H1 (cell line): ENCODE measurements at regions not wholly inside any gene's neighbourhood (a gene's known extent, or its start where the extent isn't known, plus 50 kb on each side); places are given as distances from the start of the nearest gene placed in this dataset.

Experiments
- CTCF ChIA-PET: fragments of 300-600 bp; sonication (Branson Sonifier 250); formaldehyde crosslinking; loops from one replicate; lab custom pipeline; 2021; ENCODE audit not compliant: partially characterized antibody; lab: Charles Lee
- POLR2A ChIA-PET: fragments of 300-600 bp; sonication (Branson Sonifier 250); formaldehyde crosslinking; loops from one replicate; lab custom pipeline; 2021; ENCODE audit warnings: inconsistent platforms; ENCODE audit not compliant: partially characterized antibody; lab: Charles Lee
- DNase-seq, 2 experiments: peaks; one replicate each; pipeline versions ENCODE4 v3.0.0 to v3.0.0-alpha.2; 2010 to 2022; ENCODE audit warnings: low spot score in 2 of 2, low read depth in 1 of 2, mixed read lengths in 1 of 2
- FAIRE-seq: peaks from 2 replicates; lab custom pipeline; 2011; peaks lifted over from hg19 to GRCh38; lab: Jason Lieb, UNC
- H2AFZ ChIP-seq: 2 replicates; pipeline ENCODE4 v1.8.1; 2012; ENCODE audit warnings: low read length, inconsistent platforms
- H2AK5ac ChIP-seq: 2 replicates; pipeline ENCODE4 v1.6.1; 2013; ENCODE audit warnings: low read depth, low read length
- H2BK120ac ChIP-seq: replicated peaks from 2 replicates; pipeline ENCODE3; 2013; ENCODE audit warnings: low read depth, low read length, inconsistent platforms
- H2BK12ac ChIP-seq: 2 replicates; pipeline ENCODE4 v1.6.1; 2013; ENCODE audit warnings: low read depth, low read length
- H2BK15ac ChIP-seq: 2 replicates; pipeline ENCODE4 v1.6.1; 2013; ENCODE audit warnings: low read length
- H2BK20ac ChIP-seq: 2 replicates; pipeline ENCODE4 v1.6.1; 2013; ENCODE audit warnings: low read length
- H2BK5ac ChIP-seq: 2 replicates; pipeline ENCODE4 v1.6.1; 2013; ENCODE audit warnings: low read depth, low read length
- H3K14ac ChIP-seq: 2 replicates; pipeline ENCODE4 v1.6.1; 2013; ENCODE audit warnings: inconsistent platforms; ENCODE audit not compliant: insufficient read length
- H3K18ac ChIP-seq: 2 replicates; pipeline ENCODE4 v1.6.1; 2013; ENCODE audit warnings: low read length; ENCODE audit errors: extremely low read depth
- H3K23ac ChIP-seq: 2 replicates; pipeline ENCODE4 v1.6.1; 2013; ENCODE audit warnings: inconsistent platforms; ENCODE audit not compliant: insufficient read length
- H3K23me2 ChIP-seq: 2 replicates; pipeline ENCODE4 v1.6.1; 2013; ENCODE audit warnings: low read depth, low read length
- H3K27ac ChIP-seq: 2 replicates; pipeline ENCODE4 v1.6.1; 2011; ENCODE audit warnings: low read depth, low read length, inconsistent platforms
- H3K27me3 ChIP-seq, 4 experiments: replicated peaks in 1 of 4; 1 replicate in 1 of 4; 2 replicates in 3 of 4; pipeline versions ENCODE4 v1.6.1 to v1.8.1; 2011 to 2013; ENCODE audit warnings: low read length in 3 of 4, mild to moderate bottlenecking in 3 of 4, inconsistent platforms in 2 of 4, mixed read lengths in 2 of 4, moderate library complexity in 1 of 4; ENCODE audit not compliant: control insufficient read depth in 3 of 4, insufficient read depth in 3 of 4; ENCODE audit errors: extremely low read depth in 1 of 4
- H3K36me3 ChIP-seq, 4 experiments: 2 replicates each; pipeline versions ENCODE4 v1.6.1 to v1.8.1; 2011 to 2013; ENCODE audit warnings: mild to moderate bottlenecking in 4 of 4, low read length in 3 of 4, moderate library complexity in 2 of 4, control low read depth in 1 of 4, inconsistent platforms in 1 of 4; ENCODE audit not compliant: insufficient read depth in 4 of 4, control insufficient read depth in 2 of 4
- H3K4ac ChIP-seq: replicated peaks from 2 replicates; pipeline ENCODE3; 2013; ENCODE audit warnings: low read length, low read depth, mixed read lengths, inconsistent platforms; ENCODE audit not compliant: insufficient read length
- H3K4me1 ChIP-seq, 4 experiments: replicated peaks in 1 of 4; 1 replicate in 1 of 4; 2 replicates in 3 of 4; pipeline versions ENCODE4 v1.6.1 to v1.8.1; 2011 to 2013; ENCODE audit warnings: low read length in 3 of 4, inconsistent platforms in 2 of 4, mixed read lengths in 1 of 4; ENCODE audit not compliant: insufficient read depth in 4 of 4, control insufficient read depth in 3 of 4
- H3K4me2 ChIP-seq, 2 experiments: 2 replicates each; pipeline versions ENCODE4 v1.6.1 to v1.8.1; 2011 to 2013; ENCODE audit warnings: low read depth in 2 of 2, low read length in 2 of 2, control low read depth in 1 of 2, inconsistent platforms in 1 of 2, mild to moderate bottlenecking in 1 of 2; ENCODE audit not compliant: insufficient read depth in 1 of 2
- H3K4me3 ChIP-seq, 4 experiments: fragments of 200-600, 300-600 bp in 1 of 4; sonication (generic), shearing (Covaris generic), sonication (Bioruptor Twin) in 1 of 4; 2 replicates each; pipeline versions ENCODE4 v1.5.1 to v1.8.1; 2011 to 2016; ENCODE audit warnings: low read length in 4 of 4, low read depth in 3 of 4, control low read depth in 2 of 4, inconsistent platforms in 2 of 4, mild to moderate bottlenecking in 2 of 4, mixed read lengths in 1 of 4, moderate library complexity in 1 of 4; ENCODE audit not compliant: insufficient read depth in 2 of 4; ENCODE audit errors: extremely low read depth in 1 of 4
- H3K56ac ChIP-seq: replicated peaks from 2 replicates; pipeline ENCODE3; 2013; ENCODE audit warnings: low read depth, mild to moderate bottlenecking, mixed read lengths, low read length, inconsistent platforms; ENCODE audit not compliant: insufficient read length
- H3K79me1 ChIP-seq: 2 replicates; pipeline ENCODE4 v1.6.1; 2013; ENCODE audit warnings: low read depth, low read length, control low read depth
- H3K79me2 ChIP-seq, 2 experiments: 2 replicates each; pipeline versions ENCODE4 v1.6.1 to v1.8.1; 2012 to 2013; ENCODE audit warnings: low read length in 2 of 2, mild to moderate bottlenecking in 2 of 2, inconsistent platforms in 1 of 2; ENCODE audit not compliant: insufficient read depth in 2 of 2, control insufficient read depth in 1 of 2
- H3K9ac ChIP-seq, 4 experiments: replicated peaks in 1 of 4; 1 replicate in 1 of 4; 2 replicates in 3 of 4; pipeline versions ENCODE4 v1.6.1 to v1.8.1; 2011 to 2013; ENCODE audit warnings: low read depth in 3 of 4, low read length in 3 of 4, control low read depth in 2 of 4, mild to moderate bottlenecking in 2 of 4, moderate library complexity in 2 of 4, inconsistent platforms in 1 of 4; ENCODE audit errors: extremely low read depth in 1 of 4
- H3K9me3 ChIP-seq, 2 experiments: 2 replicates each; pipeline versions ENCODE4 v1.6.1 to v1.8.1; 2012 to 2013; ENCODE audit warnings: mild to moderate bottlenecking in 2 of 2, moderate library complexity in 2 of 2, control low read depth in 1 of 2, inconsistent platforms in 1 of 2, low read depth in 1 of 2, low read length in 1 of 2, mixed read lengths in 1 of 2; ENCODE audit not compliant: insufficient read depth in 2 of 2
- H4K20me1 ChIP-seq, 2 experiments: replicated peaks in 1 of 2; 2 replicates each; pipeline versions ENCODE3 to v1.8.1; 2011 to 2013; ENCODE audit warnings: inconsistent platforms in 2 of 2, low read length in 2 of 2, mild to moderate bottlenecking in 1 of 2; ENCODE audit not compliant: insufficient read depth in 2 of 2, control insufficient read depth in 1 of 2
- H4K5ac ChIP-seq: 2 replicates; pipeline ENCODE4 v1.6.1; 2013; ENCODE audit warnings: low read length, low read depth, mixed read lengths, inconsistent platforms; ENCODE audit not compliant: insufficient read length
- H4K8ac ChIP-seq: 2 replicates; pipeline ENCODE4 v1.8.0; 2013; ENCODE audit warnings: mild to moderate bottlenecking, moderate library complexity, low read length, inconsistent platforms; ENCODE audit not compliant: insufficient read depth; ENCODE audit errors: extremely low read depth
- H4K91ac ChIP-seq: replicated peaks from 2 replicates; pipeline ENCODE3; 2013; ENCODE audit warnings: low read length, mixed read lengths, inconsistent platforms; ENCODE audit not compliant: insufficient read length
- BCL11A ChIP-seq, 2 experiments: IDR thresholded peaks; one replicate each; pipeline ENCODE4 v1.6.1; 2011; ENCODE audit warnings: low read depth in 2 of 2, low read length in 2 of 2, mild to moderate bottlenecking in 2 of 2
- GABPA ChIP-seq: IDR thresholded peaks from 2 replicates; pipeline ENCODE4 v1.6.1; 2011; ENCODE audit warnings: mild to moderate bottlenecking, low read length, moderate library complexity, borderline replicate concordance; ENCODE audit not compliant: insufficient read depth
- KDM4A ChIP-seq: IDR thresholded peaks from one replicate; pipeline ENCODE4 v1.7.1; 2012; ENCODE audit warnings: low read depth, mild to moderate bottlenecking, moderate library complexity, low read length, inconsistent platforms; ENCODE audit not compliant: severe bottlenecking
- NANOG ChIP-seq: IDR thresholded peaks from 2 replicates; pipeline ENCODE4 v1.6.1; 2011; ENCODE audit warnings: low read length, low read depth, mild to moderate bottlenecking, inconsistent platforms; ENCODE audit not compliant: insufficient read depth, poor library complexity, severe bottlenecking
- RFX5 ChIP-seq: IDR thresholded peaks from 2 replicates; pipeline ENCODE4 v1.6.1; 2011; ENCODE audit warnings: low read depth, low read length, improper control_type of control experiment, borderline replicate concordance
- TAF1 ChIP-seq: IDR thresholded peaks from 2 replicates; pipeline ENCODE4 v1.6.1; 2011; ENCODE audit warnings: mild to moderate bottlenecking, low read depth, low read length
- TBP ChIP-seq: IDR thresholded peaks from 2 replicates; pipeline ENCODE4 v1.6.1; 2011; ENCODE audit warnings: low read depth, low read length, improper control_type of control experiment
- TF ChIP-seq, protein P1 (sequence below): IDR thresholded peaks from 2 replicates; pipeline ENCODE4 v1.6.1; 2012; ENCODE audit warnings: inconsistent platforms
- TF ChIP-seq, protein P2 (sequence below): IDR thresholded peaks from 2 replicates; pipeline ENCODE4 v1.6.1; 2012; ENCODE audit warnings: low read length, inconsistent platforms

DNA sequence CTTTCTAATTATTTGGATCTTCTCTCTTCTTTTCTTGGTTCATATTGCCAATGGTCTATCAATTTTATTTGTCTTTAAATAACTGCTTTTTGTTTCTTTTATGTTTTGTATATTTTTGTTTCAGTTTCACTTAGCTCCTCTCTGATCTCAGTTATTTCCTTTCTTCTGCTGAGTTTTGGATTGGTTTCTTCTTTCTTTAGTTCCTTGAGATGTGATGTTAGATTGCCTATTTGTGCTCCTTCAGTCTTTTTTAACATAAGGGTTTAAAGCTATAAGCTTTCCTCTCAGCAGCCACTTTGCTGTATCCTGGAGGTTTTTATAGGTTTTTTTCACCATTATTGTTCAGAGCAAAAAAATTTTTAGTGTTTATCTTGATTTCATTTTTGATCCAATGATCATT is 351.6 kb downstream of the KDM5D start:
- POLR2A ChIA-PET = no interaction called here
- Histone ChIP-seq H3K4ac (no peak overlapping the region), H3K4me3 (no peak overlapping the region), H3K9me3 (no peaks in the 10 kb centered on the region), H4K91ac (no peak overlapping the region), H3K18ac (no peak overlapping the region), H3K56ac (no peak overlapping the region), H3K27me3 (no peaks in the 10 kb centered on the region), H3K23ac (no peak overlapping the region), H3K14ac (no peak overlapping the region), H3K36me3 (no peaks in the 10 kb centered on the region), H4K20me1 (no peaks in the 10 kb centered on the region), H3K79me1 (no peaks in the 10 kb centered on the region)
- no peak for TF ChIP-seq KDM4A
- TF ChIP-seq, protein P1, sequence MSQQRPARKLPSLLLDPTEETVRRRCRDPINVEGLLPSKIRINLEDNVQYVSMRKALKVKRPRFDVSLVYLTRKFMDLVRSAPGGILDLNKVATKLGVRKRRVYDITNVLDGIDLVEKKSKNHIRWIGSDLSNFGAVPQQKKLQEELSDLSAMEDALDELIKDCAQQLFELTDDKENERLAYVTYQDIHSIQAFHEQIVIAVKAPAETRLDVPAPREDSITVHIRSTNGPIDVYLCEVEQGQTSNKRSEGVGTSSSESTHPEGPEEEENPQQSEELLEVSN = no peak
- no peak for TF ChIP-seq NANOG
- TF ChIP-seq RFX5 = no peak
- TF ChIP-seq BCL11A (IDR thresholded peaks at IDR 0.05; ENCODE audit: low read depth in 2 of 2, low read length in 2 of 2) = no peak
- no peak for TF ChIP-seq TAF1
- TF ChIP-seq, protein P2, sequence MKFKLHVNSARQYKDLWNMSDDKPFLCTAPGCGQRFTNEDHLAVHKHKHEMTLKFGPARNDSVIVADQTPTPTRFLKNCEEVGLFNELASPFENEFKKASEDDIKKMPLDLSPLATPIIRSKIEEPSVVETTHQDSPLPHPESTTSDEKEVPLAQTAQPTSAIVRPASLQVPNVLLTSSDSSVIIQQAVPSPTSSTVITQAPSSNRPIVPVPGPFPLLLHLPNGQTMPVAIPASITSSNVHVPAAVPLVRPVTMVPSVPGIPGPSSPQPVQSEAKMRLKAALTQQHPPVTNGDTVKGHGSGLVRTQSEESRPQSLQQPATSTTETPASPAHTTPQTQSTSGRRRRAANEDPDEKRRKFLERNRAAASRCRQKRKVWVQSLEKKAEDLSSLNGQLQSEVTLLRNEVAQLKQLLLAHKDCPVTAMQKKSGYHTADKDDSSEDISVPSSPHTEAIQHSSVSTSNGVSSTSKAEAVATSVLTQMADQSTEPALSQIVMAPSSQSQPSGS = no peak
- TF ChIP-seq TBP = no peak
- no peak for TF ChIP-seq GABPA
- TF ChIP-seq, all 59 proteins: peak for 0
- H3K79me2 ChIP-seq = no peaks in the 10 kb centered on the region
- no peak overlapping the region for H3K27ac ChIP-seq
- no peak for FAIRE-seq
- no peak overlapping the region for H3K4me2 ChIP-seq
- H2BK20ac ChIP-seq = no peak overlapping the region
- no peaks in the 10 kb centered on the region for H3K23me2 ChIP-seq
- no peaks in the 10 kb centered on the region for H3K4me1 ChIP-seq
- H2BK15ac ChIP-seq = no peak overlapping the region
- CTCF ChIA-PET = no interaction called here
- no peak overlapping the region for H2AK5ac ChIP-seq
- no peak overlapping the region for H4K8ac ChIP-seq
- no peak for DNase-seq
- no peak overlapping the region for H2BK12ac ChIP-seq
- no peak overlapping the region for H2BK5ac ChIP-seq
- no peak overlapping the region for H2AFZ ChIP-seq
- H3K9ac ChIP-seq = no peak overlapping the region
- no peak overlapping the region for H2BK120ac ChIP-seq
- no peak overlapping the region for H4K5ac ChIP-seq
